KG1 (cell line): ENCODE measurements at regions not wholly inside any gene's neighbourhood (a gene's known extent, or its start where the extent isn't known, plus 50 kb on each side); places are given as distances from the start of the nearest gene placed in this dataset.

ENCODE experiments used
- DNase-seq: peaks from one replicate; lab custom pipeline; 2025; lab: John Stamatoyannopoulos, UW

GRCh38 chr2:134174711-134175110, 79.2 kb upstream of the MGAT5 start:
- DNase-seq: no peak

GRCh38 chr2:134175834-134176233, 78.0 kb upstream of the MGAT5 start:
- no peak for DNase-seq

- DNase-seq: no peak
These were observed 76.4 kb upstream of the MGAT5 start for GRCh38 chr2:134177351-134177931.

GRCh38 chr2:134178138-134178877, 75.6 kb upstream of the MGAT5 start:
- DNase-seq: no peak

- DNase-seq: peak; percentile 18
These were observed 72.7 kb upstream of the MGAT5 start for GRCh38 chr2:134181219-134181618.

GRCh38 chr2:134183679-134184078, 70.2 kb upstream of the MGAT5 start:
- DNase-seq: no peak

GRCh38 chr2:134185639-134186038, 68.2 kb upstream of the MGAT5 start:
- DNase-seq: no peak

GRCh38 chr2:134189009-134189720, 64.7 kb upstream of the MGAT5 start:
- no peak for DNase-seq

- DNase-seq: no peak
These were observed 63.6 kb upstream of the MGAT5 start for GRCh38 chr2:134190062-134190806.

- DNase-seq: no peak
These were observed 63.1 kb upstream of the MGAT5 start for GRCh38 chr2:134190807-134191203.

- no peak for DNase-seq
These were observed 62.0 kb upstream of the MGAT5 start for GRCh38 chr2:134191835-134192234.

- DNase-seq: no peak
These were observed 60.9 kb upstream of the MGAT5 start for GRCh38 chr2:134193006-134193405.

GRCh38 chr2:134194519-134194918, 59.4 kb upstream of the MGAT5 start:
- DNase-seq: no peak

- DNase-seq: no peak
These were observed 58.5 kb upstream of the MGAT5 start for GRCh38 chr2:134195341-134195740.

GRCh38 chr2:134197445-134197844, 56.4 kb upstream of the MGAT5 start:
- no peak for DNase-seq

GRCh38 chr2:134198006-134198634, 55.8 kb upstream of the MGAT5 start:
- no peak for DNase-seq

GRCh38 chr2:134199123-134199522, 54.7 kb upstream of the MGAT5 start:
- no peak for DNase-seq

- no peak for DNase-seq
These were observed 53.7 kb upstream of the MGAT5 start for GRCh38 chr2:134200036-134200618.

- no peak for DNase-seq
These were observed 52.3 kb upstream of the MGAT5 start for GRCh38 chr2:134201533-134201932.

- no peak for DNase-seq
These were observed 51.5 kb upstream of the MGAT5 start for GRCh38 chr2:134202371-134202770.

- DNase-seq: no peak
These were observed 50.7 kb upstream of the MGAT5 start for GRCh38 chr2:134203175-134203574.
